ENCODE measurements at regions not wholly inside any gene's neighbourhood (a gene's known extent, or its start where the extent isn't known, plus 50 kb on each side); places are given as distances from the start of the nearest gene placed in this dataset.

GRCh38 chr13:80116107-80116506 is 224.8 kb downstream of the SPRY2 start:
- no peak for TF ChIP-seq SP1 (IDR thresholded peaks at IDR 0.05)
- TF ChIP-seq HDGF (IDR thresholded peaks at IDR 0.05; ENCODE audit: borderline replicate concordance), result no peak
- TF ChIP-seq ELF4 (IDR thresholded peaks at IDR 0.05), result no peak
- no peak for TF ChIP-seq BHLHE40 (IDR thresholded peaks at IDR 0.05; ENCODE audit: borderline replicate concordance)
